Endothelial cell of umbilical vein (primary cell): ENCODE measurements at regions not wholly inside any gene's neighbourhood (a gene's known extent, or its start where the extent isn't known, plus 50 kb on each side); places are given as distances from the start of the nearest gene placed in this dataset.

Source experiments
- BruUV-seq: library from RNA; stranded (reverse); fragments of 400-500 nt; replicated peaks from 2 replicates; lab custom pipeline; 2021; lab: Mats Ljungman, UMichigan
- CTCF ChIA-PET: fragments of 300-600, 350-600 bp; sonication (Branson Sonifier 250); formaldehyde crosslinking; loops from one replicate; lab custom pipeline; 2021; ENCODE audit warnings: antibody characterized with exemption, inconsistent platforms; lab: Charles Lee
- POLR2A ChIA-PET: fragments of 300-600, 350-600 bp; sonication (Branson Sonifier 250); formaldehyde crosslinking; loops from one replicate; lab custom pipeline; 2021; ENCODE audit warnings: antibody characterized with exemption, inconsistent platforms; lab: Charles Lee
- DNase-seq: peaks from one replicate; pipeline ENCODE4 v3.0.0-alpha.2; 2011; ENCODE audit warnings: low read depth, low spot score
- FAIRE-seq: peaks from 2 replicates; lab custom pipeline; 2011; peaks lifted over from hg19 to GRCh38; lab: Jason Lieb, UNC
- H2AFZ ChIP-seq: 2 replicates; pipeline ENCODE4 v1.6.0; 2012; ENCODE audit warnings: low read depth, low read length, control low read depth, inconsistent platforms
- H3K27ac ChIP-seq: 2 replicates; pipeline ENCODE4 v1.5.1; 2011; ENCODE audit warnings: low read depth, mild to moderate bottlenecking, control low read depth, low read length, moderate library complexity; ENCODE audit not compliant: insufficient read depth
- H3K27me3 ChIP-seq, 2 experiments: 2 replicates each; pipeline versions ENCODE4 v1.6.0 to v1.6.1; 2011; ENCODE audit warnings: low read length in 2 of 2, mixed read lengths in 1 of 2; ENCODE audit not compliant: control insufficient read depth in 2 of 2, insufficient read depth in 2 of 2
- H3K36me3 ChIP-seq, 2 experiments: 2 replicates in 1 of 2; 3 replicates in 1 of 2; pipeline ENCODE4 v1.5.1; 2011; ENCODE audit warnings: low read length in 2 of 2, mild to moderate bottlenecking in 1 of 2, moderate library complexity in 1 of 2; ENCODE audit not compliant: control insufficient read depth in 2 of 2, insufficient read depth in 2 of 2; ENCODE audit errors: extremely low read depth in 1 of 2
- H3K4me1 ChIP-seq: 3 replicates; pipeline ENCODE4 v1.5.1; 2011; ENCODE audit warnings: mild to moderate bottlenecking, low read length; ENCODE audit not compliant: control insufficient read depth, insufficient read depth; ENCODE audit errors: extremely low read depth
- H3K4me2 ChIP-seq: 2 replicates; pipeline ENCODE4 v1.6.1; 2011; ENCODE audit warnings: low read length, control low read depth, mixed read lengths; ENCODE audit not compliant: insufficient read depth
- H3K4me3 ChIP-seq, 3 experiments: fragments of 200-600 bp in 1 of 3; sonication (generic), shearing (Covaris generic) in 1 of 3; replicated peaks in 1 of 3; 2 replicates each; pipeline ENCODE4 v1.5.1; 2011 to 2016; ENCODE audit warnings: control low read depth in 3 of 3, low read length in 3 of 3, mild to moderate bottlenecking in 2 of 3, inconsistent platforms in 1 of 3, low read depth in 1 of 3, moderate library complexity in 1 of 3; ENCODE audit not compliant: insufficient read depth in 1 of 3
- H3K79me2 ChIP-seq: 2 replicates; pipeline ENCODE4 v1.6.0; 2012; ENCODE audit warnings: low read length, inconsistent platforms; ENCODE audit not compliant: control insufficient read depth, insufficient read depth
- H3K9ac ChIP-seq: replicated peaks from 2 replicates; pipeline ENCODE3; 2011; ENCODE audit warnings: low read length, control low read depth; ENCODE audit not compliant: insufficient read depth; ENCODE audit errors: extremely low read depth
- H3K9me1 ChIP-seq: replicated peaks from 3 replicates; pipeline ENCODE4 v1.6.0; 2011; ENCODE audit warnings: mild to moderate bottlenecking, low read length; ENCODE audit not compliant: control insufficient read depth, insufficient read depth; ENCODE audit errors: extremely low read depth
- H3K9me3 ChIP-seq: replicated peaks from 2 replicates; pipeline ENCODE4 v1.5.1; 2012; ENCODE audit warnings: low read length, inconsistent platforms; ENCODE audit not compliant: control insufficient read depth, insufficient read depth
- H4K20me1 ChIP-seq: replicated peaks from 2 replicates; pipeline ENCODE3; 2011; ENCODE audit warnings: mild to moderate bottlenecking, low read length; ENCODE audit not compliant: control insufficient read depth, insufficient read depth; ENCODE audit errors: extremely low read depth
- EZH2 ChIP-seq: IDR thresholded peaks from 2 replicates; pipeline ENCODE4 v1.6.1; 2012; ENCODE audit warnings: borderline replicate concordance, low read depth, mild to moderate bottlenecking, moderate library complexity, low read length, inconsistent platforms; ENCODE audit not compliant: severe bottlenecking
- FOS ChIP-seq: IDR thresholded peaks from 2 replicates; pipeline ENCODE4 v1.6.1; 2011; ENCODE audit warnings: mild to moderate bottlenecking, low read length, moderate library complexity, borderline replicate concordance; ENCODE audit not compliant: insufficient read depth
- GATA2 ChIP-seq: IDR thresholded peaks from 2 replicates; pipeline ENCODE4 v1.7.0; 2011; ENCODE audit warnings: low read depth, mild to moderate bottlenecking, moderate library complexity, mixed read lengths, low read length; ENCODE audit not compliant: insufficient read length, insufficient read depth
- JUN ChIP-seq: IDR thresholded peaks from 2 replicates; pipeline ENCODE4 v1.6.1; 2011; ENCODE audit warnings: borderline replicate concordance, low read depth; ENCODE audit not compliant: insufficient read length, insufficient read depth
- MYC ChIP-seq: IDR thresholded peaks from one replicate; pipeline ENCODE4 v1.6.1; 2011; ENCODE audit warnings: mild to moderate bottlenecking, low read depth, low read length
- POLR2A ChIP-seq: IDR thresholded peaks from 2 replicates; pipeline ENCODE4 v1.6.1; 2012; ENCODE audit warnings: low read depth, mild to moderate bottlenecking, control low read depth, low read length
- POLR2AphosphoS5 ChIP-seq: IDR thresholded peaks from 2 replicates; pipeline ENCODE4 v1.6.1; 2012; ENCODE audit warnings: low read depth, mild to moderate bottlenecking, control low read depth, low read length, moderate library complexity; ENCODE audit not compliant: insufficient read depth
- dilution Hi-C: fragments of 300-500 bp; cut with MboI; formaldehyde crosslinking; loops from one replicate; pipeline ENCODE4 v1.15.0; 2019; ENCODE audit warnings: low sequenced_read_pairs; ENCODE audit not compliant: extremely low pct_ligation_motif_present
- intact Hi-C: fragments of 100-400 bp; cut with micrococcal nuclease; formaldehyde crosslinking; loops from one replicate; pipeline ENCODE4 v1.10.0; 2022
- TF ChIP-seq, protein P1 (sequence below), 2 donors: IDR thresholded peaks; 1 replicate in 1 of 2; 2 replicates in 1 of 2; pipeline ENCODE4 v1.5.1; 2011; ENCODE audit warnings: low read length in 2 of 2, mild to moderate bottlenecking in 2 of 2, moderate library complexity in 2 of 2, control low read depth in 1 of 2, inconsistent platforms in 1 of 2, low read depth in 1 of 2; ENCODE audit not compliant: insufficient read depth in 1 of 2; ENCODE audit errors: extremely low read depth in 1 of 2
- TF ChIP-seq, protein P2 (sequence below): IDR thresholded peaks from 2 replicates; pipeline ENCODE4 v1.6.1; 2011; ENCODE audit not compliant: insufficient read depth, insufficient read length

DNA sequence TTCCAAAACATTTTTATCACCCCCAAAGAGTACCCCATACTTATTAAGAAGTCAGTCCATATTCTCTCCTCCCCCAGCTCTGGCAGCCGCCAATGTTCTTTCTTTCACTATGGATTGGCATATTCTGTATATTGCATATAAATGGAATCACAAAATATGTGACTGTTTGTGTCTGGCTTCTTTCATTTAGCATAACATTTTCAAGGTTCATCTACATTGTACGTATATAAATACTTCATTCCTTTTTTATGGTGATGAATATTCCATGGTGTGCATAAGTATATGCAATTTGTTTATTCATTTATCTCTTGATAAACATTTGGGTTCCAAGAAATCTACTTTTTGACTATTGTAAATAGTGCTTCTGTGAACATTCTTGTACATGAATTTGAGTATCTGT, 653.1 kb downstream of the XPNPEP1 start:
- Histone ChIP-seq H2AFZ (no peak overlapping the region), H3K4me3 (no peak overlapping the region), H3K4me2 (no peak overlapping the region), H4K20me1 (no peaks in the 10 kb centered on the region), H3K9me3 (no peaks in the 10 kb centered on the region), H3K4me1 (no peaks in the 10 kb centered on the region), H3K9me1 (no peaks in the 10 kb centered on the region), H3K9ac (no peak overlapping the region), H3K27me3 (no peaks in the 10 kb centered on the region), H3K27ac (no peak overlapping the region), H3K79me2 (no peaks in the 10 kb centered on the region), H3K36me3 (no peaks in the 10 kb centered on the region)
- no TSS peak for BruUV-seq
- POLR2A ChIA-PET: no interaction called here
- no peak for DNase-seq
- CTCF ChIA-PET: no interaction called here
- dilution Hi-C loops: no loop called here
- TF ChIP-seq FOS (no peak), EZH2 (no peak), POLR2A (no peak), JUN (no peak), POLR2AphosphoS5 (no peak), MYC (no peak), GATA2 (no peak)
- TF ChIP-seq, protein P1, sequence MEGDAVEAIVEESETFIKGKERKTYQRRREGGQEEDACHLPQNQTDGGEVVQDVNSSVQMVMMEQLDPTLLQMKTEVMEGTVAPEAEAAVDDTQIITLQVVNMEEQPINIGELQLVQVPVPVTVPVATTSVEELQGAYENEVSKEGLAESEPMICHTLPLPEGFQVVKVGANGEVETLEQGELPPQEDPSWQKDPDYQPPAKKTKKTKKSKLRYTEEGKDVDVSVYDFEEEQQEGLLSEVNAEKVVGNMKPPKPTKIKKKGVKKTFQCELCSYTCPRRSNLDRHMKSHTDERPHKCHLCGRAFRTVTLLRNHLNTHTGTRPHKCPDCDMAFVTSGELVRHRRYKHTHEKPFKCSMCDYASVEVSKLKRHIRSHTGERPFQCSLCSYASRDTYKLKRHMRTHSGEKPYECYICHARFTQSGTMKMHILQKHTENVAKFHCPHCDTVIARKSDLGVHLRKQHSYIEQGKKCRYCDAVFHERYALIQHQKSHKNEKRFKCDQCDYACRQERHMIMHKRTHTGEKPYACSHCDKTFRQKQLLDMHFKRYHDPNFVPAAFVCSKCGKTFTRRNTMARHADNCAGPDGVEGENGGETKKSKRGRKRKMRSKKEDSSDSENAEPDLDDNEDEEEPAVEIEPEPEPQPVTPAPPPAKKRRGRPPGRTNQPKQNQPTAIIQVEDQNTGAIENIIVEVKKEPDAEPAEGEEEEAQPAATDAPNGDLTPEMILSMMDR (IDR thresholded peaks at IDR 0.05; ENCODE audit: extremely low read depth in 1 of 2, insufficient read depth in 1 of 2, low read depth in 1 of 2, low read length in 2 of 2): no peak
- TF ChIP-seq, protein P2, sequence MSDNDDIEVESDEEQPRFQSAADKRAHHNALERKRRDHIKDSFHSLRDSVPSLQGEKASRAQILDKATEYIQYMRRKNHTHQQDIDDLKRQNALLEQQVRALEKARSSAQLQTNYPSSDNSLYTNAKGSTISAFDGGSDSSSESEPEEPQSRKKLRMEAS: no peak
- intact Hi-C loops: no loop called here
- FAIRE-seq: no peak
